ENCODE measurements at regions not wholly inside any gene's neighbourhood (a gene's known extent, or its start where the extent isn't known, plus 50 kb on each side); places are given as distances from the start of the nearest gene placed in this dataset.

GRCh38 chr12:104864668-104865067, 93.4 kb downstream of the SLC41A2 start:
- no peak for DNase-seq

DNA sequence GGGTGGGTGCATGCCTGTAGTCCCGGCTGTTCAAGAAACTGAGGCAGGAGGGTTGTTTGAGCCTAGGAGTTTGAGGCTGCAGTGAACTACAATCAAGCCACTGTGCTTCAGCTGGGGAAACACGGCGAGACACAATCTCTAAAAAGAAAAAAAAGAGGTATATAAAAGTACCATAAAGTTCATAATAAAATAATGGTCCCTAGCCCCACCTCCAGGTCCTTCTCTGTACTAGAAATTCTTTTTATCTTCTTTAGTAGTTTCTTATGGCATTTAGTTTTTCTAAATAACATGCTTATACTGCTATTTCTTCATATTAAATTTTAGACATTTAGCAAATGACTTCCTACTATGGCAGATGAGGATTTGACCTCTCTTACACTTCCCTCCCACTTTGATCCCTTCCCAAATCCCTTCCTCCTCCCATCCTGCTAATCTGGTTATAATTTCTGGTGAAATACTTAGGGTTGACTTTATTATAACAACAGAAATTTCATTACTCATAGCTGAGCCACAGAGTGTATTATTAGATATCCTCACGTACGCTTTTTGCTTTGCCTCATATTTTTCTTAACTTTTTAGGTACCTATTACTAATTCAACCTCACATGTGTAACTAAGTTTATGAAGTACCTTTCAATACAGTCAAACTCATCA, 94.7 kb downstream of the SLC41A2 start:
- Histone ChIP-seq H3K36me3 (peaks cover 0 to 5% (median 0%) of the 10 kb centered on the region in 3 donors), H3K9me3 (no peaks in the 10 kb centered on the region), H3K27ac (no peak overlapping the region), H3K4me1 (peaks cover 0 to 8% (median 4%) of the 10 kb centered on the region in 3 donors), H3K4me3 (no peak overlapping the region), H3K27me3 (no peaks in the 10 kb centered on the region)
- intact Hi-C loops (cut with DNase I) = no loop called here
- DNase-seq (no peak), ATAC-seq (peak in 1 of 4 donors; percentile 47), FAIRE-seq (no peak)
- no peak for TF ChIP-seq CTCF (IDR thresholded peaks at IDR 0.05)
- 91 to 93% methylated on average over 5 of the region's 5 CpGs for WGBS, 2 donors

More at GRCh38 chr12:104864668-104865067, 93.4 kb downstream of the SLC41A2 start:
- Histone ChIP-seq H3K27ac (no peak overlapping the region), H3K9me3 (no peaks in the 10 kb centered on the region), H3K4me3 (no peak overlapping the region), H3K36me3 (peaks cover 0 to 5% (median 0%) of the 10 kb centered on the region in 3 donors), H3K27me3 (no peaks in the 10 kb centered on the region), H3K4me1 (peaks cover 0 to 8% (median 4%) of the 10 kb centered on the region in 3 donors)
- FAIRE-seq (no peak), ATAC-seq (peak in 2 of 4 donors; percentile 25 to 53)
- intact Hi-C loops (cut with DNase I) = no loop called here
- no peak for TF ChIP-seq CTCF (IDR thresholded peaks at IDR 0.05)

DNA sequence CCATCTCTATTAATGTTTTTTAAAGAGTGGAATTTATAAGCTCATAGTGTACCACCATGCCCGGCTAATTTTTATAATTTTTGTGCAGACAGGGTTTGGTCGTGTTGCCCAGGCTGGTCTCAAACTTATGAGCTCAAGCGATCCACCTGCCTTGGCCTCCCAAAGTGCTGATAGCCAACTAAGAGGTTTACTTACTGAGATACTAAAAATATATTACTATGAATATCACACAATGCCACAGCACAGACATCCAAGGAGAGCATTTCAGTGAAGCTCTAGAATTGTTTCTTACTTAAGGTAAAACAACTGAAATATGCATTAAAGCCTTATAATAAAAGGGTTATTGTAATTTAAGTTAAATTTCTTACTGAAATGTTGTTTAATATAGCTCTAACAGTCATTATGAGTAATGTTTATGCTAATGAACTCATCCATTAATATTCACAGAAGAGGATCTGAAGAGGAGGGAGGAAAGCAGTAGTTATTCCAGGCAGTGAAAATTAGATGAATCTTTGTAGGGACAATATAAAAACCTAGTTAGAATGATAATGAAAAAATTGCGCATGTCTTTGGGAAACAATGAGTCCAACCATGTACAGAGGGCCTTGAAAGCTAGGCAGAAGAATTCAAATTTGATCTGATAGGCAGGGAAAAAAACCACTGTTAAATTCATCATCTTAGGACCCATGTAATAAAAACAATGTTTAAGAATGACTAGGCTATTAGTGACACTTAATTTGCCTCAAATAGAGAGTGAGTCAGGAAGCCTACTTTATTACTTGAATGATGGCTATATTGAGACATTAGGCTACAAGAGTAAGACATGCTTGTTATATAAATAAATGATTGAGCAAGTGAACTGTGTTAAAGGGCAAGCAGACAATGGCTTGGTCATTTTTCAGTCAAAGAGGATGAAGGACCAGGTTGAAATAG, 99.2 kb downstream of the SLC41A2 start:
- no peak for FAIRE-seq
- Histone ChIP-seq H3K4me1 (no peaks in the 10 kb centered on the region), H3K4me3 (no peak overlapping the region), H3K9me3 (no peaks in the 10 kb centered on the region), H3K27ac (no peak overlapping the region), H3K36me3 (peaks cover 0 to 5% (median 0%) of the 10 kb centered on the region in 3 donors), H3K27me3 (no peaks in the 10 kb centered on the region)
- intact Hi-C loops (cut with DNase I) = no loop called here
- WGBS, 2 donors = 97 to 99% methylated on average over 4 of the region's 4 CpGs
- no peak for ATAC-seq
- no peak for DNase-seq
- no peak for TF ChIP-seq CTCF (IDR thresholded peaks at IDR 0.05)

- FAIRE-seq = no peak
- H3K4me3 ChIP-seq = no peak overlapping the region
- no peak overlapping the region for H3K27ac ChIP-seq
- no peaks in the 10 kb centered on the region for H3K4me1 ChIP-seq
- H3K9me3 ChIP-seq = no peaks in the 10 kb centered on the region
- 70 to 80% methylated on average over 3 of the region's 3 CpGs for WGBS, 2 donors
- no peaks in the 10 kb centered on the region for H3K27me3 ChIP-seq
- DNase-seq = no peak
- intact Hi-C loops (cut with DNase I) = no loop called here
- peaks cover 0 to 5% (median 0%) of the 10 kb centered on the region in 3 donors for H3K36me3 ChIP-seq
- ATAC-seq = no peak
- no peak for TF ChIP-seq CTCF (IDR thresholded peaks at IDR 0.05)
Observed at GRCh38 chr12:104856531-104856930, 101.6 kb downstream of the SLC41A2 start.

Measured in pancreas (tissue), 10 donors.